EL (cell line): ENCODE measurements at regions not wholly inside any gene's neighbourhood (a gene's known extent, or its start where the extent isn't known, plus 50 kb on each side); places are given as distances from the start of the nearest gene placed in this dataset.

ENCODE experiments used
- DNase-seq: peaks from one replicate; pipeline ENCODE4 v3.0.0-alpha.2; 2016

- DNase-seq, result no peak
Observed at GRCh38 chr3:144390786-144391185, 419.2 kb downstream of the DIPK2A start.

GRCh38 chr3:144391236-144391635 lies 419.6 kb downstream of the DIPK2A start:
- DNase-seq, result no peak

DNA sequence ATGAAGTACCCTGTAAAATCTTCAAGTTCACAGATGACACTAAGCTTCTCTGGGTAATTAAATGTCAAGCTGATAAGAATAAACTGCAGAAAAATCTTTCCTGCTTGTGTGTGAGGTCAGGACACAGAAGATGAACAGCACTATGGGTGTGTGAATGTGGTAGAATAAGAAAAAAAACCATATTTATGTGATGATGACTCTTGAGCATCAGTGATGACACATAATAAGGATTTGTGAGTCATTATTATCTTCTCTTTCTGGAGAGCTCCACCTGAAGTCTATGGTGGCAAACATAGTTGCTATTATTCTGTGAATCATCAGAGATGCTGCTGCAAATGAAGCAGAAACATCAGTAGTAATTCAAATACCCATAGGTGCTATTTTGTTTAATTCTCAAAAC lies 422.4 kb downstream of the DIPK2A start:
- DNase-seq, result peak; percentile 14

- no peak for DNase-seq
Observed at GRCh38 chr3:144402430-144402829, 430.8 kb downstream of the DIPK2A start.

DNA sequence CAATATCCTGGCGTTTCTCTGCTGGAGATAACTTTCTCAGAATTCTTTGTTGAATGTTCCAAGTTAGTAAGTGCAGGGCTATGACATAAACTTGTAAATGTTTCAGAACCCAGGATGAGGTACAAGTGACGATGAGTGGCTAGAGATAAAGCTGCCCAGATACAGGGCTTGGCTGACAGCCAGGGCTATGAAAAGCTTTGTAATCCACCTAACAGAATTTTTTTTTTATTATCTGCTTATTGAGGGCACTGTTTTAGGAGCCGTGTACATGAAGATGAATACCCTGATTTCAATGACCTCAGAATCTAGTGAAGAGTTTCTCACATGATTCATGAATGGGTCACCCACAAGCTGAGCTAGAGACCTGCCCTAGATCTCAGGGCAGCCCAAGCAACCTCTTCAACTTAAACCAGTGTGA lies 431.4 kb downstream of the DIPK2A start:
- DNase-seq, result peak; percentile 38

- DNase-seq, result no peak
Observed at GRCh38 chr3:144407335-144407734, 435.7 kb downstream of the DIPK2A start.

- no peak for DNase-seq
Observed at GRCh38 chr3:144409319-144409718, 437.7 kb downstream of the DIPK2A start.

- DNase-seq, result no peak
Observed at GRCh38 chr3:144413068-144413467, 441.4 kb downstream of the DIPK2A start.

DNA sequence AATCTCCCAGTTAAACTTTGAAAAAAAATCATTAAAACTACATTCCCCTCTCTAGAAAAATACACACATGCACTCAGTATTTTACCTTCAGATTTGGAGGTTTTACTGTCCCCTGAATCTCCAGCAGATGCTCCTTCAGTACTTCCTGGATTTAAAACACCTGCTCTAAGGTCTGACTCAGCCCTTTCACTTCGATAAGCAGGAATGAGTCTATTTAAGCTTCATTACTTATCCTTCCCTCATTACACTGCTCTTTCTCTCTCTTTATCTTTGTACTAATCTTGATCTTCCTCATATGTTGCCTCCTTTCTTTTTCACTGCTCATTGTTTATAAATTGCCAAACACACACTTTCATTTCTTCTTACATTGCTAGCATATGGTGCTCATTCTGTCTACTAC lies 443.9 kb downstream of the DIPK2A start:
- DNase-seq, result no peak

GRCh38 chr3:144424606-144425005 lies 453.0 kb downstream of the DIPK2A start:
- no peak for DNase-seq

- no peak for DNase-seq
Observed at GRCh38 chr3:144426366-144426765, 454.7 kb downstream of the DIPK2A start.

GRCh38 chr3:144426967-144427366 lies 455.3 kb downstream of the DIPK2A start:
- no peak for DNase-seq

GRCh38 chr3:144429719-144430121 lies 458.1 kb downstream of the DIPK2A start:
- no peak for DNase-seq

DNA sequence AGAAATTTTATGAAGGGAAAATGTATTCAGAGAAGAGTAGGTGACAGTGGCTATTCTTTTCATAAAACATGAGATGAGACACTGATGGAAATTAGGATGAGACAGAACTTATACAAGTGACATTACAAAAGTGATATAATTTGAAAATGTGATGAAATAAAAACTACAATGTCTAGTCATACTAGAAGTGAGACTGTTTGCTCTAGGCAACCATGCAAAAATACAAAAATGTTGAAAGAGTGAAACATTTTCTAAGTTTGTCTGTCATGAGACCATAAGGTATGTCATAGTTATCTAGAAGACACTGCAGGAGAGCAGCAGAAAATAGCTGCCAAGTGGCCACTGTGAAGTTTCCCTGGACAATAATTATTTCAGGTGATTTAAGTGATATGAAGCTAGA lies 459.5 kb downstream of the DIPK2A start:
- no peak for DNase-seq

DNA sequence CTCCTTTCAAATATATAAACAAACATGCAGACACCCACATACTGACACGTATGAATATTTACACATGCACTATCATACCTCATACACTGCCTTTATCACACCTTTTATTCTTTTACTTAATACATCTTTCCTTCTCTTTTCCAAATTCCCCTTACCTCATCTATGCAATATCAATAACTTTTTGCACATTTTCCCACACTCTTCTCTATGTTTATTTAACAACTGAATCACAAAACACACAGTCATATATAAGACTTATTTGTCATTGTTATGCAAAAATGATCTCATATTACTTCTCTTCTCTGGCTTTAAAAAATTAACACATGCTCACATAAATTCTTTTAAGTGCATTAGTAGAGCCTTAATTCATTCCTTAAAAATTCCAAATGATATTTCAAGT lies 461.4 kb downstream of the DIPK2A start:
- no peak for DNase-seq

DNA sequence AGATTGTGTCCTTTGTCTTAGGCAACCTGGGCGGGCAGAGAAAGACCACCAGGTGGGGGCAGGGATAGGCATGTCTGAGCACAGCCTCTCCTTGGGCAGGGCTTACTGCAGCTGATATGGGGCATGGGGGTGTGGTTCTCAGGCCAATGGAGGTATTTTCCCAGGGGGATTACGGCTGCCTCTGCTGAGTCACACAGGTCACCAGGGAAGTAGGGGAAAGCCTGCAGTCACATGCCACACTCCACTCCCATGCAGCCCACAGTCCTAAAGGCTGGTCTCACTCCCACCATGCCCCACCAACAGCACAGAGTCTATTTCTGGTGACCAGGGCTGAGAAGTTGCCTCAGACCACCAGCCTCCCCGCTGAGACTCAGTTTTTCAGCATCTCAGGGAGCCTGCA lies 466.4 kb downstream of the DIPK2A start:
- DNase-seq, result no peak

DNA sequence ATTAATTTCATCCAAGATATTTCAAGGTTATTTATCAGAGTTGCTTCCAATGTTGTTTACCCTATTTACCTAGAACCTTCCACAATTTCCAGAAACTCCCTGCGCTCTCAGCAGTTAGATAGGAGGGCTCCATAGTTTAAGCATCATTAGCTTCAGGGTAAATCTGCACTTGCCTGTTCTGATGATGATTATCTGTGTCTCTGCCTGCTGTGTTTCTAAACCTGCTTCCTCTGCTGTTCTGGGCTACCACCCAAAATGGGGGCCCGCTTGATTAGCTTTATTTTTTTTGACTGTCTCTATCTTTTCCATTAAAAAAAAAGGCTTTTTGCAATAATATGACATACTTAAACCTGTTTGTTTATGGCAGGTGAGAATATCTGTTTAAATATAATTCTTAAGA lies 472.4 kb downstream of the DIPK2A start:
- DNase-seq, result no peak

DNA sequence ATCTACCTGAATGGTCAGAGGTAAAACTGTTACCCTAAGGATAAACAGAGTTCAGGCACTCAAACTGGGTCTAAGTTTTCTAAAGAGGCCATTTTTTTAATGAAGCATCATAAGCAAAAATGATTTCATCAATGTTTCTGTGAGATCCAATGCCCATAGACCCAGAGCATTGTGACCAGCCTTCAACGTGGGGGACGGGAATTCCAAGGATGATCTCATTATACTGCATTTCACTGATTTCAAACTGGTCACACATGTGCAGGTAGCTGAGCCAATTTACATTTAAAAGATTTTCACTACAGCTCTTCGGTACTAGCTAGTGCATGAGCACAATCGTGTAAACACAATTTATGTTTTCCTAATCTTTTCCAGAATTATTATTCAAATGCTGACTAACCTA lies 472.9 kb downstream of the DIPK2A start:
- no peak for DNase-seq

DNA sequence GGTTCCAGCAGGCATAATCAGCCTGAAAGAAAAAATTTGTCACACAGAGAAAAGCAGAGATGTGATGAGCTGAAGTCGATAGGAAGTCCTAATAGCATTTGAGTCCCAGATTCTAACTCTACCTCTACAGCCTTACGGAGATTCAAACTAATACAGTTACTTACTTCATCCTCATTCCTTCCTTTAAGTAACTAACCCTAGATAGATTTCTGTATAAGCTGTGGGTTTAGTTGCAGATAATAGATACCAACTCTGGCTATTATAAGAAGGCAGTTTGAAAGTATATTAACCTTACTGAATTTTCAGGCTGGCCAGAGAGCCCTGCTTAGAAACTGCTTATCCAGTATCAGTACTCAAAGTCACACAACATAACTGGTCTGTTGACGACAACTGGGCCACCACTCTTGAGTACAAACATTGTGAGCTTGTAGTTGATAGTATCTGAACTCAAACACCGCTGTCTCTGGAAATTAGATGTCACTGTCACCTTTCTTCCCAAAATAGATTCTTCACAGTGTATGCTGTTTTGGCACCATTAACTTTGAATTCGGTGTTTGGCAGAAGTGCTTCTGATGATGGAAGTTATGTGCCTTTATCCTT lies 484.3 kb downstream of the DIPK2A start:
- DNase-seq, result no peak

GRCh38 chr3:144457758-144458157 lies 486.1 kb downstream of the DIPK2A start:
- DNase-seq, result no peak

- DNase-seq, result no peak
Observed at GRCh38 chr3:144458283-144458682, 486.7 kb downstream of the DIPK2A start.

DNA sequence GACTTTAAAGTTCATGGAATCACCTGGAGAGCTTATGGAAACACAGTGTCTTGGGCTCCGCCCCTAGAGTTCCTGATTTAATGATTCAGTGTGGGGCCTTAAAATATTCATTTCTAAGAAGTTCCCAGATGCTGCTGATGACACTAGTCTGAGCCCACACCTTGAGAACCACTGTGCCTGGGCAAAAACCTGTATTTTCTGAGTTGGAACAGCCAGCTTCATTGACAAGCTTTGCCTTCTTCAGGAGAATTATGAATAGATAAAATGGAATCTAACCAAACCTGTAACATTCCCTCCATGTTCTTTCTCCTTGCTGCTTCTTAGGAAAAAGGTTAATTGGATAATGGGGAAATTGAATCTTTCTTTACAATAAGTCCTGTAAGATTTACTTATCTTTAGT lies 490.7 kb downstream of the DIPK2A start:
- DNase-seq, result no peak

GRCh38 chr3:144463911-144464310 lies 492.3 kb downstream of the DIPK2A start:
- DNase-seq, result no peak

DNA sequence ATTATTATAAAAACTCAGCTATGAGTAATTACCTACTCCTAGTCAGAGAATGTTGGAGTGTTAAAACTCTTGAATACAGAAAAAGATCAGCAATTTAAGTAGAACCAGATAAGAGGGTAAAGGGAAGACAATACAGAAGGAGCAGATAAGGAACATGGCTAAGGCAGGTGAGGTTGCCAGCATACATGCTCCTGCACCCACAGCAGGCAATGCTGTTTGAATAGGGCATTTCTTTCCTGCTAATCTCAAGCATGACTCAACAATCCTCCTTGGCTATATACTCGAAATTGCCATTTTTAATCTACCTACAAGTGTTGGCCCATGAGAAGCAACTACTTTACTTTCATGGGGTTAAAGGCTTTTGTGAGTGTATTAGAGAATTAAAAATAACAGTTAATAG lies 494.5 kb downstream of the DIPK2A start:
- DNase-seq, result no peak

DNA sequence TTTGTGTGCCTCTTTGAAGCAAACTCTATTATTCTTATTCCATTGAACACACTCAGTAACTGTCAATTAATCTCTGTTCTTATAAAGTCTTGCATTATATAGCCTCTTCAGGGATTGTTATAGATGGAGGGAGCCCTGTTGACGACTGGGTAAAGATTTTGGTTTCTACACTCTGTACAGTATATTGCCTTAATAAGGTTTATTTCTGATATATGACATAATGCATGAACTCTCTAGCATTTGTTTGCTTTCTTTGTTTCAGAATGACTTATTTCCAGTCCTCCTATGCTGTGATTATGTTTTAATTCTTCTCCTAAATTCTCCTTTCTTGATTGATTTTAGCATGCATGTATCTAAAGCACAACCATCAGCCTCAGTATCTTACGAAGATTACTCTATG lies 494.9 kb downstream of the DIPK2A start:
- DNase-seq, result no peak

DNA sequence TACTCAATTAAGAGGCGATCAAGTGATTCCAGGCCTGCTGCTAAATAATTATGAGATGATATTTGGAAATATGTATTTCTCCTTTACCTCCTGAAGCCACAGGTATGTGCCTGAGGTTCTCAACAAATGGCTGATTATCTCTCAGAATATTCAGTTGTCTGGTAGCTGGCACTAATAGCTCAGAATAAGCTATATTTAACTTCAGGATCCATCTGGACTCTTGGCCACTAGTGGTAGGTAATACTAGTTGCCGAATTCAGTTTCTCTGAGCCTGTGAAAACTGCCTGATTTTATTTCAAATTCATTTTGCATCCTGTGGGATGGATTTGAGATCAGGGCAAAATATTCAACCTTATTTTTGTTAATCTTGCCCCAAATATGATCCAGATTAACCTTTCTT lies 499.0 kb downstream of the DIPK2A start:
- DNase-seq, result no peak
